HG03196 (cell line): ENCODE measurements at regions not wholly inside any gene's neighbourhood (a gene's known extent, or its start where the extent isn't known, plus 50 kb on each side); places are given as distances from the start of the nearest gene placed in this dataset.

ENCODE experiments used
- ATAC-seq: cut with Tn5 transposase; IDR thresholded peaks from one replicate; pipeline ENCODE4 v1.9.1; 2021; ENCODE audit not compliant: unreplicated experiment

GRCh38 chr4:11589676-11590075, 161.0 kb upstream of the HS3ST1 start:
- ATAC-seq: no peak

GRCh38 chr4:11587797-11588196, 159.1 kb upstream of the HS3ST1 start:
- ATAC-seq: no peak

DNA sequence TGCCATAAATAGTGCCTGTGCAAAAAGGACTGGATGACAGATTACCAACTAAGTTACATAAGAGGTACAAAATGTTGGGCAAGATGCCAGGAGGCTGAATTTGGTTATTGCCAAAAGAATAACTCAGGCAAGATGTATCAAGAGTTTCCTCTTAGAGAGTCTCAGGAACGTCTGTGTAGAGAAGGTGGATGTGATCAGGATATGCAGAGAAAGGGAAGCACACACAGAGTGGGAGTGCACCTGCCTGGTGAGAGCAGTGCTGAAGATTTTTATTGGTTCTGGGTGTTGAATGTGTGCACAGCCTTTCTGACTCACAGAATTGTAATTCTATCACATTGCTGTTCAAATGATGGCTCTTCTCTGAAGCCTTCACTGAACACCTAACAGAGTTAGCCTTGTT, 156.8 kb upstream of the HS3ST1 start:
- ATAC-seq: no peak

- ATAC-seq: no peak
Measured at GRCh38 chr4:11568511-11568910, 139.8 kb upstream of the HS3ST1 start.

DNA sequence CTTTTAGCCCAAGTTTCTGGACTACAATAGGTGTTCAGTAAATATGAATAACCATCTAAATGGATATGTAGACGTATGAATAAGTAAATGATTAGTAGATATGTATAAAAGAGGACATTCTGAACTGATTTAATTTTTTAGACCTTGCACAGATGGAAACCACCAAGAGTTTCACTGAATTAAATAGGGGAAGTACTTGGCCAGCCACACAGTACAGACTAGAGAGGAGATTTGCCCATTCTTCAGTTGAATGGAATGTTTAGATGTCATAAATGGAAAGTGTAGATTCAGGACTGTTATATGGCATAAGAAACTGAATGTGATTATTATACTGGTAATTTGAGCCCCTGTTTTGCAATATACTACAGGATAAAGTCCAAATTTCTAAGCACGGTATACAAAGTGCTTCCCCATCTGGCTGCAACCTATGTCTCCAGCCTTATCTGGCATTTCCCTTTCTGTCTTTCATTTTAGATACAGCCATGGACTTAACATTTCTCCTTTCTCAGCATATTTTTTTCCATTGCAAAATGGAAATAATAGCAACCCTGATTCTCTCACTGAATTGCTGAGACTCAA, 137.8 kb upstream of the HS3ST1 start:
- ATAC-seq: peak; percentile 68

- ATAC-seq: peak; percentile 55
Measured at GRCh38 chr4:11565899-11566298, 137.2 kb upstream of the HS3ST1 start.

DNA sequence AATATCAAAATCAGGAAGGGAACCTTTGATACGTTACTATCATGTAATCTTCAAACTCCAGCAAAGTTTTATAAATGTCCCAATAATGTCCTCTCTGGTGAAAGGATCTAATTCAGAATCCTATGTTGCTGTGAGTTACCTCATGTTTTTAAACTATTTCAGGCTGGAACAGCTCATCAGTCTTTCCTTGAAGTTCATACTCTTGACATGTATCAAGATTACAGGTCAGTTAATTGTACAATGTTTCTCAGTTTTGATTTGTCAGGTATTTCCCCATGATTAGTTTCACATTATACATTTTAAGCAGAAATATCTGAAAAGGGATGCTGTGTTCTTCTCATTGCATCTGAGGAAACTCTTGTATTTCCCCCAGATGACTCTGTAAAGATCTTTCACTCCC, 136.5 kb upstream of the HS3ST1 start:
- ATAC-seq: no peak

DNA sequence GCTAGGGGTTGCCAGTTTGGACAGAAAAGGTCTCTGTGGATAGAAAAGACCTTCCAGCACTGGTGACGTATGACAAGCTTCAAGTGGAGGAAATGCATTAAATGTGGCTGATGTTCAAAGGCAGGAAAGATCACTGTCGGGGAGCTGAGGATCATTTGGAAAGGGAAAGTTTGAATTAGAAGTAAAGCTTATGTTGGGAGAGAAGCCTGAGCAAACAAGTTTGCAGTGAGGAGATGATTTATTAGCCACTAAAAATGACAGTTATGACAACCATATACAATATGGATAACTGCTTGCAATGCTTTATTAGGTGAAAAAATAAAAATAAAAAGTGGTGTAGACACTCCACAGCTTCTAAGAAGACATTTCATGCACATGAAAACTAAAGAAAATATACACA, 135.3 kb upstream of the HS3ST1 start:
- no peak for ATAC-seq

- ATAC-seq: no peak
Measured at GRCh38 chr4:11549525-11549924, 120.8 kb upstream of the HS3ST1 start.

GRCh38 chr4:11548597-11549082, 119.9 kb upstream of the HS3ST1 start:
- peak; percentile 97 for ATAC-seq

DNA sequence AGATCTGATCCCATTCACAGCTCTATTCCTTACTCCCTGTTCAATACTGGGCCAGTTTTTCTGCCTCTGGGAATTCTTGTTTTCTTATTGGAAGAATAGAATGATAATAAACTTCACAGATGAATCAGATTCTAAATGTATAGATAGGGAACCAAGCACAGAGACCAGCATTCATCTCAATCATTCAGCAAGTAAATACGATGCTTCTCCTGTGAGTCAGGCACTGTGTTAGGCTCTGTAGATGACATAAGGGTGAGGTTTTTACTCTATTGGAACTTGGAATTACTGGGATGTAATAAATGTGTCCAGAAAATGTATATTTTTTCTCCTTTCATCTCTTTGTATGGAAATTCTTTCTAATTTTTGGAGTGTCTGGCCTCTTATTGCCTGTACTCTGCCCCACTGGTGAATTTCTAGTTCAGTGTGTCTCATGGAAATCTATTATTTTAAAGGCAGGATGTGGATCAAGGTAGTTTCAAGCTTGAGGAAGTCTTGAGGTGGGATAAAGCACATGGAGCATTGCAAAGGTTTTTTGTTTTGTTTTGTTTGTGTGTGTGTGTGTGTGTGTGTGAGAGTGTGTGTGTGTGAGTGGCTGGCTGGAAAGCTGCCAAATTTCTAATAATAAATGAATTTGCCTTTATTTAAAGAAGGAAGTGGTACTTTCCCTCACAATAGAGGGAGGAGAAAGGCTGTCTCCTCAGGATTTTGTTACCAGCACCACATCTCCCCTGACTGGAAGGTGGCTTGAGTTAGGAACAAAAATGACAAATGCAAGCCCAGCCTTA, 117.9 kb upstream of the HS3ST1 start:
- ATAC-seq: no peak

- no peak for ATAC-seq
Measured at GRCh38 chr4:11545651-11546050, 117.0 kb upstream of the HS3ST1 start.

DNA sequence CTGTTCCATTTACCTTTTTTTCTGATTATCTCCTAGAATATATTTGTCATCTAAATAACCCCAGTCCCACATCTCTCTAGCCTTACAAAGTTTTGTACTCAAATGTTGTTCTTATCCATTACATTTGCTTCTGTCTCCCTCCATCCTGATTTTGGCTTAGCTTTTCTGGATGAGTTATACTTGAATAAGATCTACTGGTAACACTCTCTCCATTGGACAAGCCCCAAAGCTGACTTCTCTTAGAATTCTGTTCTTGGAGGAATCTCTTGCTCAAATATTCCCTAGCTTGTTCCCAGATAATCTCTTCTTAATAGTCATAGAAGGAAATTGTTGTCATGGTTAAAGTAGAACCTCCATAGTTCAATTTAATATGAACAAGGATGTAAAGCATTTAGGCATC, 115.5 kb upstream of the HS3ST1 start:
- no peak for ATAC-seq

DNA sequence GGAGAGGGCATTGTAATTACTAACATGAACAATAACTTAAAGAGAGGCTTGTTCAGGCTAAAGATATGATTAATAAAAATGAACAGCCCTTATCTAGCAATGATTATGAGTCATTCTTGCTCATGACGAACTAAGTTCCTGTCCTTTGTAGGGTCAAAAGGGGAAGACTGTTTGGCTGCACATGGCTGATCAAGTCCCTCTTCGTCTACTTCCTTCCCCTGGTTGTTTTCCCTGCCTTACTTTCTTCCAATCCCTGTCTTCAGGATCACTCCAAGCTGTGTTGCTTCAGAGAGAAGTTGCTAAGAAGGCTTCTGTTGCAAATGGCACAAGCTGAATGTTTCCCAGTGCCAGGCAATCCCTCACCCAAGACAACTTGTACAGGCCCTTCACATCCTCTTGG, 115.0 kb upstream of the HS3ST1 start:
- no peak for ATAC-seq

DNA sequence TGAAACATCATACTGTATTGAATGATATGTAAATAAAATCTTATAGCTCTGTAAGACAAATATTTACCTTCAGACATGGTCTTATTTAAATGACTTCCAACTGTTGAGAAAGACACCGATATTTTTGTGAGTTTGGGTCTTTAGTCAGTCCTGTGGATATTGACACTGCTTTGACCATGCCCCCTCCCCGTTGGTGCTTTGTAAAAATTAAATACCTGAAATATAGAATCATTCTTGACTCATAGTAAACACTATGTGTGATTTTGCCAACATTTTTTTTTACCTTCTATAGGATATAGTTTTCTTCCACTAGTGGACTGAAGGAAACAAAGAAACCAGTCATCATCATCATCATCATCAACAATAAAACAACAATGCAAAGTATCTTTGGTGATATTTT, 114.3 kb upstream of the HS3ST1 start:
- no peak for ATAC-seq

- ATAC-seq: no peak
Measured at GRCh38 chr4:11537846-11538245, 109.2 kb upstream of the HS3ST1 start.

DNA sequence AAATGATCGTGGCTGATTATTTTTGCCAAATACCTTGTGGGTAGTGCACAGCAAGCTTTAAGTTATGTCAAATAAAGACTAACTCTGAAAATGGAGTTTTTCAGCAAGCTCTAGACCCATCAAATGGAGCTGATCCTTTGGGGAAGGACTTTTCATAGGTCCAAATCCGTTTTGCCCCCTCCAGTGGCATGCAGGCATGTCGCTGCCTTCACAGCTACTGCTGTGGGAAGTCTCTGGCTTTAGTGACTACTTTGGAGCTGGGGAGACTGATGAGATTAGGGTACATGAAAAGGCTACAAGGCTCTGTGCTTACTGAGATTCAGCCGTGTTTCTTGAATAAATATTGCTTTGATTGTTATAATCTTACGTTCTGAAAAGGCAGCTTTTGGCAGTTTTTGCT, 106.6 kb upstream of the HS3ST1 start:
- no peak for ATAC-seq

- no peak for ATAC-seq
Measured at GRCh38 chr4:11534623-11535302, 106.1 kb upstream of the HS3ST1 start.

- ATAC-seq: no peak
Measured at GRCh38 chr4:11532138-11532537, 103.4 kb upstream of the HS3ST1 start.

- ATAC-seq: no peak
Measured at GRCh38 chr4:11529625-11530201, 101.0 kb upstream of the HS3ST1 start.

DNA sequence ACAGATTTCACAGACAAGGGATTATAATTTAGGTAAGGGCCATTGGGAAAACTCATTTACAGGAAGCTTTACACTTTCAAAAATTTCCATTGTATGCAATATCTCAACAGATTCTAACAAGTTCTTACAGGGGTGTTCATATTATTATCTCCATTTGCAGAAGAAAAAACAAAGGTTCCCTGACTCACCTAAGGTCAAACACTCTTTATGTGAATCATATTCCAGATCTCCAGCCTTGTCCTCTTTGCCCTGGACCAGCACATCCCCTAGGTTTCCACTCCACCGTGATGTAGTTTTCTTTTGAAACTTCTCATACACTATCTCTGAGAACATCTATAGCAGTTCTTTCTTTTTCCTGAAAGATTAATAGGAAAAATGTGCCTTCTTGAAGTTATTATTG, 96.4 kb upstream of the HS3ST1 start:
- no peak for ATAC-seq

DNA sequence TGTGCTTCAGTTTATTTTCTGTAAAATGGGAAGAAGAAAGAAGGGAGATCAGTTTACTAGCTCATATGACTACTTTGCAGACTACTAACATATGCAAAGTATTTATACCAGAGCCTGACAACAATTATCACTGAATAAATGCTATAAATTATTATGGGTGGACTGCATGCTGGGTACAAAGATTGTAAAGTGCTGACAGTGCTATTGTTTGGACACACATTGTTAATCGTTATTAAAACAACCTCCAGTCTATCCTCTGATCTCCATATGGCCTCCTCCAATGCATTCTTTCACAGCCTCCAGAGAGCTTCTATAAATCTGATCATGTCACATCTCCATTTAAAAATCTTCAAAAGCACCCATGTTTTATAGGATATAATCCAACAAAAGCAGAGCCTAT, 90.1 kb upstream of the HS3ST1 start:
- ATAC-seq: no peak
